ENCODE measurements at regions not wholly inside any gene's neighbourhood (a gene's known extent, or its start where the extent isn't known, plus 50 kb on each side); places are given as distances from the start of the nearest gene placed in this dataset.

DNA sequence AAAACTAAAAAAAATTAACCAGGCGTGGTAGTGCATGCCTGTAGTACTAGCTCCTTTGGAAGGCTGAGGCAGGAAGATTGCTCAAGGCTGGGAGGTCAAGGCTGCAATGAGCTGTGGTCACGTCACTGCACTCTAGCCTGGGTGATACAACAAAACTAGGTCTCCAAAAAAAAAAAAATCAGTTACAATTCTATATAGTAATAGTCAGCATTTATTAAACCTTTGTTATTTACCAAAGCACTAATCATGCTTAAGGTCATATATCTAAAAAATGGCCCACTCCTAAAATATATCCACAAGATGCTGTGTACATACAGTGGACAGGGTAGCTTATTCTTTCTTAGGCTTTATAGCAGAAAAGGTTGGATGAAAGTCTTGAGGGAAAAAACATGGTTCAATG lies 152.4 kb downstream of the TFAP2A start:
- no peak for TF ChIP-seq EZH2 (IDR thresholded peaks at IDR 0.05; ENCODE audit: borderline replicate concordance, low read depth, low read length, severe bottlenecking)
- TF ChIP-seq, protein P1, sequence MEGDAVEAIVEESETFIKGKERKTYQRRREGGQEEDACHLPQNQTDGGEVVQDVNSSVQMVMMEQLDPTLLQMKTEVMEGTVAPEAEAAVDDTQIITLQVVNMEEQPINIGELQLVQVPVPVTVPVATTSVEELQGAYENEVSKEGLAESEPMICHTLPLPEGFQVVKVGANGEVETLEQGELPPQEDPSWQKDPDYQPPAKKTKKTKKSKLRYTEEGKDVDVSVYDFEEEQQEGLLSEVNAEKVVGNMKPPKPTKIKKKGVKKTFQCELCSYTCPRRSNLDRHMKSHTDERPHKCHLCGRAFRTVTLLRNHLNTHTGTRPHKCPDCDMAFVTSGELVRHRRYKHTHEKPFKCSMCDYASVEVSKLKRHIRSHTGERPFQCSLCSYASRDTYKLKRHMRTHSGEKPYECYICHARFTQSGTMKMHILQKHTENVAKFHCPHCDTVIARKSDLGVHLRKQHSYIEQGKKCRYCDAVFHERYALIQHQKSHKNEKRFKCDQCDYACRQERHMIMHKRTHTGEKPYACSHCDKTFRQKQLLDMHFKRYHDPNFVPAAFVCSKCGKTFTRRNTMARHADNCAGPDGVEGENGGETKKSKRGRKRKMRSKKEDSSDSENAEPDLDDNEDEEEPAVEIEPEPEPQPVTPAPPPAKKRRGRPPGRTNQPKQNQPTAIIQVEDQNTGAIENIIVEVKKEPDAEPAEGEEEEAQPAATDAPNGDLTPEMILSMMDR (IDR thresholded peaks at IDR 0.05; ENCODE audit: extremely low read depth in 1 of 2, insufficient read depth in 1 of 2, low read depth in 1 of 2, low read length in 2 of 2), result no peak
- no peak for TF ChIP-seq POLR2AphosphoS5 (IDR thresholded peaks at IDR 0.05; ENCODE audit: insufficient read depth, low read depth, low read length)
- no peak for TF ChIP-seq POLR2A (IDR thresholded peaks at IDR 0.05; ENCODE audit: low read depth, low read length)
- TF ChIP-seq JUN (IDR thresholded peaks at IDR 0.05; ENCODE audit: borderline replicate concordance, insufficient read depth, insufficient read length, low read depth), result no peak
